A549 (cell line): ENCODE measurements at regions not wholly inside any gene's neighbourhood (a gene's known extent, or its start where the extent isn't known, plus 50 kb on each side); places are given as distances from the start of the nearest gene placed in this dataset.
A peak's percentile ranks its signal among the peaks of the same experiment; 100 is the strongest.

Source experiments
- ATAC-seq, 2 experiments: fragments of 200-7000 bp in 1 of 2; fragments of >200 bp in 1 of 2; cut with Nextera tagmentation in 1 of 2; cut with Tn5 transposase in 1 of 2; 3 replicates each; pipeline versions ENCODE4 v1.8.0 to v1.9.1; 2018 to 2020; ENCODE audit warnings: mild to moderate bottlenecking in 1 of 2, moderate library complexity in 1 of 2
- CTCF ChIA-PET: fragments of 300-600 bp; sonication (Branson Sonifier 250); formaldehyde crosslinking; extraction: SDS; loops from one replicate; lab custom pipeline; 2021; ENCODE audit warnings: antibody characterized with exemption, inconsistent platforms; lab: Yijun Ruan, JAX
- POLR2A ChIA-PET: fragments of 350-600 bp; formaldehyde crosslinking; extraction: SDS; loops from one replicate; lab custom pipeline; 2021; ENCODE audit warnings: antibody characterized with exemption, inconsistent platforms; lab: Yijun Ruan, JAX
- DNase-seq, 2 experiments: peaks; one replicate each; pipeline versions ENCODE4 v3.0.0 to v3.0.0-alpha.2; 2011 to 2016; ENCODE audit warnings: low read depth in 1 of 2, low spot score in 1 of 2
- FAIRE-seq: peaks from 2 replicates; lab custom pipeline; 2011; peaks lifted over from hg19 to GRCh38; lab: Jason Lieb, UNC
- H3K27ac ChIP-seq, 2 experiments: fragments of >200 bp; sonication (Bioruptor Twin); formaldehyde crosslinking; 3 replicates each; pipeline ENCODE4 v1.5.1; 2016 to 2017
- H3K4me1 ChIP-seq: fragments of >200 bp; sonication (Bioruptor Twin); formaldehyde crosslinking; 3 replicates; pipeline ENCODE4 v1.6.1; 2016
- H3K4me2 ChIP-seq: fragments of >200 bp; sonication (Bioruptor Twin); formaldehyde crosslinking; 3 replicates; pipeline ENCODE4 v1.6.1; 2016
- H3K4me3 ChIP-seq: fragments of >200 bp; sonication (Bioruptor Twin); formaldehyde crosslinking; 3 replicates; pipeline ENCODE4 v1.5.1; 2016
- H3K9me3 ChIP-seq: fragments of >200 bp; sonication (Bioruptor Twin); formaldehyde crosslinking; 3 replicates; pipeline ENCODE4 v1.6.1; 2016
- ATOH8 ChIP-seq: fragments of 250-450 bp; sonication (Bioruptor Pico); IDR thresholded peaks from 2 replicates; pipeline ENCODE4 v1.5.0; 2020; ENCODE audit warnings: low read depth, mild to moderate bottlenecking, moderate library complexity
- CHD2 ChIP-seq: fragments of 150-350 bp; IDR thresholded peaks from 2 replicates; pipeline ENCODE4 v1.6.1; 2014; ENCODE audit warnings: low read length; ENCODE audit not compliant: partially characterized antibody
- EP300 ChIP-seq, 2 experiments: fragments of >200 bp; sonication (Bioruptor Twin); formaldehyde crosslinking; IDR thresholded peaks; 2 replicates in 1 of 2; 3 replicates in 1 of 2; pipeline ENCODE4 v1.6.1; 2016 to 2017
- ESRRA ChIP-seq: fragments of 150-350 bp; IDR thresholded peaks from 2 replicates; pipeline ENCODE4 v1.6.1; 2014; ENCODE audit warnings: mild to moderate bottlenecking, low read length, borderline replicate concordance
- FOXS1 ChIP-seq: fragments of 250-450 bp; sonication (Bioruptor Pico); IDR thresholded peaks from 2 replicates; pipeline ENCODE4 v1.5.0; 2020; ENCODE audit warnings: mild to moderate bottlenecking, moderate library complexity
- GATA3 ChIP-seq: IDR thresholded peaks from 2 replicates; pipeline ENCODE4 v1.6.1; 2012; ENCODE audit warnings: borderline replicate concordance
- HDAC2 ChIP-seq: fragments of 200-600 bp; sonication (generic); IDR thresholded peaks from 2 replicates; pipeline ENCODE4 v1.6.1; 2016
- HOXA7 ChIP-seq: fragments of 250-450 bp; sonication (Bioruptor Pico); IDR thresholded peaks from 2 replicates; pipeline ENCODE4 v1.5.0; 2020; ENCODE audit warnings: mild to moderate bottlenecking, moderate library complexity
- HOXB13 ChIP-seq: fragments of 250-450 bp; sonication (Bioruptor Pico); IDR thresholded peaks from 2 replicates; pipeline ENCODE4 v1.5.0; 2020; ENCODE audit warnings: low read depth, mild to moderate bottlenecking, moderate library complexity
- HOXB5 ChIP-seq: fragments of 250-450 bp; sonication (Bioruptor Pico); IDR thresholded peaks from 2 replicates; pipeline ENCODE4 v1.5.0; 2020; ENCODE audit warnings: mild to moderate bottlenecking, moderate library complexity
- JUN ChIP-seq, 2 experiments: fragments of >200 bp; sonication (Bioruptor Twin); formaldehyde crosslinking; IDR thresholded peaks; 2 replicates in 1 of 2; 3 replicates in 1 of 2; pipeline ENCODE4 v1.6.1; 2016 to 2017
- NR3C1 ChIP-seq: fragments of >200 bp; sonication (Bioruptor Twin); formaldehyde crosslinking; IDR thresholded peaks from 3 replicates; pipeline ENCODE4 v1.6.1; 2017
- RARB ChIP-seq: fragments of 250-450 bp; sonication (Bioruptor Pico); IDR thresholded peaks from 2 replicates; pipeline ENCODE4 v1.8.0; 2021; ENCODE audit warnings: mild to moderate bottlenecking, moderate library complexity
- RNF2 ChIP-seq: fragments of 200-600 bp; sonication (generic); IDR thresholded peaks from 2 replicates; pipeline ENCODE4 v1.6.1; 2016; ENCODE audit warnings: low read depth, mild to moderate bottlenecking, antibody characterized with exemption, moderate library complexity, borderline replicate concordance
- SMC3 ChIP-seq: fragments of >200 bp; sonication (Bioruptor Twin); formaldehyde crosslinking; IDR thresholded peaks from 3 replicates; pipeline ENCODE4 v1.6.1; 2018; ENCODE audit warnings: inconsistent platforms
- TP53 ChIP-seq: fragments of 250-450 bp; sonication (Bioruptor Pico); IDR thresholded peaks from 2 replicates; pipeline ENCODE4 v1.5.0; 2021; ENCODE audit warnings: mild to moderate bottlenecking, moderate library complexity
- USF2 ChIP-seq: fragments of 450-650 bp; IDR thresholded peaks from 2 replicates; pipeline ENCODE4 v1.6.1; 2014; ENCODE audit warnings: antibody characterized with exemption
- ZFP36 ChIP-seq: fragments of 450-650 bp; IDR thresholded peaks from 2 replicates; pipeline ENCODE4 v1.6.1; 2014; ENCODE audit warnings: borderline replicate concordance; ENCODE audit not compliant: partially characterized antibody
- ZNF302 ChIP-seq: fragments of 250-450 bp; sonication (Bioruptor Pico); IDR thresholded peaks from 2 replicates; pipeline ENCODE4 v1.9.0; 2021; ENCODE audit warnings: inconsistent platforms, mild to moderate bottlenecking, moderate library complexity
- WGBS: methylation state at CpG from one replicate; pipeline ENCODE4 v1.1.6; 2017; ENCODE audit errors: missing lambda C conversion rate; 5-methylcytosine and 5-hydroxymethylcytosine counted together
- TF ChIP-seq, protein P1 (sequence below): fragments of >200 bp; sonication (Bioruptor Twin); formaldehyde crosslinking; IDR thresholded peaks from 3 replicates; pipeline ENCODE4 v1.5.1; 2016
- TF ChIP-seq, protein P2 (sequence below): IDR thresholded peaks from 2 replicates; pipeline ENCODE4 v1.6.1; 2012

DNA sequence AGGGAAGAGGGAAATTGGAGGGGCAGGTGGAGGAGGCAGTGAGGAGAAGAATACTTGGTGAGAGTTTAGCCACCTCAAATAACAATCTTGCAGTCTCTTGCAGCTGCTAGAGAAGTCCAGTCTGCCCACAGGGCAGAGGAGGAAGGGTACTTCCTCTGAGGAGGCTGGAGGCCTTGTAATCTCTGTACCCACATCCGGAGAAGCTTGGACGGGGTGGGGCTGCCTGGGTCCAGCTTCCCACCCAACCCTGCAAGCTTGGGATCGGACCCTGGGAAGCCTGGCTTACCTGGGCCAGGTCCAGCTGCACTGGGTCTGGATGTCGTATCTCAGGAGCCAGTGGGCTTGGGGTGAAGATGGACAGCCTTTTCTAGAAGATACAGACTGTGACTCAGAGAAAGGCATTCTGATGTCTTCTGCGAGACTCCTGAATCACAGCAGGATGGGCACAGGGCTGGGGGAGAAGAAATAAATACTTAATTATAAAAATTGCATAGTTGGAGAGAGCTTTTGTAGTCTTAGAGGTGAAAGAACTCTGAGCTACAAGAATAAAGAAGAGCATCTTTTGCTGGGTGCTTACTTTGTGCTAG, 111.8 kb upstream of the JUN start (continued):
- TF ChIP-seq, protein P1, sequence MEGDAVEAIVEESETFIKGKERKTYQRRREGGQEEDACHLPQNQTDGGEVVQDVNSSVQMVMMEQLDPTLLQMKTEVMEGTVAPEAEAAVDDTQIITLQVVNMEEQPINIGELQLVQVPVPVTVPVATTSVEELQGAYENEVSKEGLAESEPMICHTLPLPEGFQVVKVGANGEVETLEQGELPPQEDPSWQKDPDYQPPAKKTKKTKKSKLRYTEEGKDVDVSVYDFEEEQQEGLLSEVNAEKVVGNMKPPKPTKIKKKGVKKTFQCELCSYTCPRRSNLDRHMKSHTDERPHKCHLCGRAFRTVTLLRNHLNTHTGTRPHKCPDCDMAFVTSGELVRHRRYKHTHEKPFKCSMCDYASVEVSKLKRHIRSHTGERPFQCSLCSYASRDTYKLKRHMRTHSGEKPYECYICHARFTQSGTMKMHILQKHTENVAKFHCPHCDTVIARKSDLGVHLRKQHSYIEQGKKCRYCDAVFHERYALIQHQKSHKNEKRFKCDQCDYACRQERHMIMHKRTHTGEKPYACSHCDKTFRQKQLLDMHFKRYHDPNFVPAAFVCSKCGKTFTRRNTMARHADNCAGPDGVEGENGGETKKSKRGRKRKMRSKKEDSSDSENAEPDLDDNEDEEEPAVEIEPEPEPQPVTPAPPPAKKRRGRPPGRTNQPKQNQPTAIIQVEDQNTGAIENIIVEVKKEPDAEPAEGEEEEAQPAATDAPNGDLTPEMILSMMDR, result no peak
- TF ChIP-seq SMC3 (no peak), HOXA7 (CRISPR knock-in tag) (no peak), EP300 (IDR thresholded peaks at IDR 0.05) (no peak), HOXB5 (CRISPR knock-in tag) (no peak)

DNA sequence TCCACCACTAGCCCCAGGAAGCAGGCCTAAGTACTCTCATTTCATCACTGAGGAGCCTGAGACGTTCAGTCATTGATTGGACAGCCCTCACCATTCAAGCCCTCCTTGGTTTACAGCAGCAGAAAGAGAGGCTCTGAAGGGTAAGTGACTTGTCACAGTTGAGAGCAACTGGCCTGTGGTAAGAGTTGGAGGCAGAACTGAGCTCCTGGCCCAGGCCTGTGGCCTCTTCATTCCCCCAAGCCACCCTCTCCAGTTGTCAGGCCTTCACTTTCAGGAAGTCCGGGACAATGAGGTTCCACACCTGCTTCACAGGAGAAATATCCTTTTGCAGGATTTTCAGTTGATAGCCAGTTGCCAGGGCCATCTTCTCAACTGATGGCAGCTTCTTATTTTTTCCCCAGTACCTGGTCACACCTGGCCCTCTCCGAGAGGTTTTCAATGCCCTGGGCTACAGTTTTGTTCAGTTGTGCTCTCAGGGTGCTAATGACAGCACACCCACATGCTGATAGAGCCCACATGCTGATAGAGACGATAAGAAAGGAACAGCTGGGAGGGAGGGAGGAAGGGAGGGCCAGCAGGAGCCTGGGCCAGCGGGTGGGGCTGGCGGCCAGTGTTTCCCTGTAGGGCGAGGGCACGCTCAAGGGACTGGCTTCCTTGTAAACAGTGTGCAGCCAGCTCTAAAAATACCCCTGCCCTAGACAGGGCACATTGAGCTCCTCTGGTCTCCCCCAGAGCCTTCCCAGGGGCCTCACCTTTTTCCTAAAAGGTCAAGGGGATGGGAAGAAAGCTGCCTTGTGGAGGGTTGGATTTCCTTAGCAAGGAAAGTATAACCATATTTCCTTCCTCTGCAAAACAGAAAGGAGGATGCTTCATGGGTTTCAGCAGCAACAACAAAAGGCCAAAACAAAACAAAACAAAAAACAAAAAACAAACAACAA, 112.7 kb upstream of the JUN start:
- peak in 1 of 2 experiments; percentile 52; a peak in 3 of 6 replicates for ATAC-seq
- ChIA-PET POLR2A (no interaction called here), CTCF (interaction anchor here (1.7 kb wide), 1 partner anchor 19 kb away, joined by 5 read pairs; no protein-coding TSS in a partner anchor)
- Histone ChIP-seq H3K27ac (peak overlapping the region; percentile 11 to 76; a peak in 3 of 6 replicates), H3K4me3 (no peak overlapping the region), H3K4me1 (peaks cover 34% of the 10 kb centered on the region), H3K9me3 (no peaks in the 10 kb centered on the region), H3K4me2 (no peak overlapping the region)
- WGBS, result 73% methylated on average over 6 of the region's 8 CpGs
- no peak for DNase-seq
- no peak for TF ChIP-seq USF2
- peak; percentile 44 for TF ChIP-seq GATA3
- no peak for FAIRE-seq

DNA sequence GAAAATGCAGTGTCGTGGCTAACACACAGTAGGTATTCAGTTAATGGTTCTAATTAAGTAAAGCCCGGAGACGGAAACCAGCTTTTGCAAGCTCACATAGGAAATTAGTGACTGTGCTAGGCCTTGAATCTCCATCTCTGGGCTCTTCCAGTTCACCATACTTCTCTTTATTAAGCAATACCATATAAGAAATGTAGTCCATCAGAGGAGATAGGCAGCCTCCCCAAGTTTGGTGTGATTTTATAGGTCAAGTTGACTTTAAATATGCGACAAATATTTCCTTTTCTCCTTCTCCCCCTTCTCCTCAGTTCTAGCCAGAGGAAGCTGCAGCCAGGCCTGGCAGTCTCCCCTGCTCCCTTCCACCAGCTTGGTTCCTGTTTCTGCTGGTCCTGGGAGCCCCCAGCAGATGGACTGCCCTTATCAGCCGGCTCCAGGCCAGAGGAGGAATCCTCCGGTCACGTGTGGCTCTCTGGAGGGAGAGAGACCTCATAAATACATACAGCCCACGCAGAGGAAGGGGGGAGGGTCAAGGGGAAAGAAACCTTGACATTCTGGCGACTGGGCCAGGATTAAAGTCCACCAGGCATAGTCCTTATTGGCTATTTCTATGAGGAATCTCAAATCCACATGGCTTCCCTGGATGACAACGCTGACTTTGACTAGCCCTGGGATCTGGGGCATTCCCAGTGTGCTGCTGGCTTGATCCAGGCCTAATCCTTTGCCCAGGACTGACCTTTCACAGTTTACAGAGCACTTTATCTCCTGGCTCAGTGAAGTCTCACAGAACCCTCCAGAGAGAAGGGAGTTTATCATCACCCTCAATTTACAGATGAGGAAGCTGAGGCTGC, 115.1 kb upstream of the JUN start:
- DNase-seq (no peak), ATAC-seq (no peak), FAIRE-seq (no peak)
- peaks cover 40% of the 10 kb centered on the region for H3K4me1 ChIP-seq
- H3K4me2 ChIP-seq, result no peak overlapping the region
- ChIA-PET CTCF (interaction anchor here (1.5 kb wide), 1 partner anchor 8 kb away, joined by 3 read pairs; no protein-coding TSS in a partner anchor), POLR2A (no interaction called here)
- 71% methylated on average over 10 of the region's 10 CpGs for WGBS
- no peaks in the 10 kb centered on the region for H3K9me3 ChIP-seq
- no peak for TF ChIP-seq ZNF302 (CRISPR knock-in tag)
- no peak for TF ChIP-seq RARB
- TF ChIP-seq JUN (IDR thresholded peaks at IDR 0.05), result no peak
- no peak for TF ChIP-seq ZFP36
- TF ChIP-seq NR3C1, result no peak
- no peak overlapping the region for H3K4me3 ChIP-seq
- peak overlapping the region; percentile 22 to 63; a peak in 3 of 6 replicates for H3K27ac ChIP-seq

- no peak for DNase-seq
- POLR2A ChIA-PET, result no interaction called here
- CTCF ChIA-PET, result interaction anchor here (1.5 to 2.0 kb wide), 2 partner anchors 9 to 81 kb away, joined by 3 to 4 read pairs; no protein-coding TSS in a partner anchor
- FAIRE-seq, result no peak
- 94% methylated on average over 11 of the region's 11 CpGs for WGBS
- no peak for ATAC-seq
- peaks cover 46% of the 10 kb centered on the region for H3K4me1 ChIP-seq
- H3K27ac ChIP-seq, result peak overlapping the region in 1 of 2 experiments; percentile 63; a peak in 3 of 6 replicates
- H3K4me2 ChIP-seq, result no peak overlapping the region
- H3K4me3 ChIP-seq, result no peak overlapping the region
- H3K9me3 ChIP-seq, result no peaks in the 10 kb centered on the region
- TF ChIP-seq ATOH8 (CRISPR knock-in tag) (no peak), RNF2 (no peak), RARB (no peak), FOXS1 (CRISPR knock-in tag) (no peak), EP300 (IDR thresholded peaks at IDR 0.05) (no peak), ESRRA (no peak), CHD2 (no peak), ZNF302 (CRISPR knock-in tag) (no peak), HDAC2 (no peak), TP53 (CRISPR knock-in tag) (no peak), HOXB13 (CRISPR knock-in tag) (no peak), ZFP36 (no peak)
- TF ChIP-seq, protein P2, sequence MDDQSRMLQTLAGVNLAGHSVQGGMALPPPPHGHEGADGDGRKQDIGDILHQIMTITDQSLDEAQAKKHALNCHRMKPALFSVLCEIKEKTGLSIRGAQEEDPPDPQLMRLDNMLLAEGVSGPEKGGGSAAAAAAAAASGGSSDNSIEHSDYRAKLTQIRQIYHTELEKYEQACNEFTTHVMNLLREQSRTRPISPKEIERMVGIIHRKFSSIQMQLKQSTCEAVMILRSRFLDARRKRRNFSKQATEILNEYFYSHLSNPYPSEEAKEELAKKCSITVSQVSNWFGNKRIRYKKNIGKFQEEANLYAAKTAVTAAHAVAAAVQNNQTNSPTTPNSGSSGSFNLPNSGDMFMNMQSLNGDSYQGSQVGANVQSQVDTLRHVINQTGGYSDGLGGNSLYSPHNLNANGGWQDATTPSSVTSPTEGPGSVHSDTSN, result no peak
Measured at GRCh38 chr1:58899587-58900271, 115.9 kb upstream of the JUN start.
